NCI-H1048 (cell line): ENCODE measurements at regions not wholly inside any gene's neighbourhood (a gene's known extent, or its start where the extent isn't known, plus 50 kb on each side); places are given as distances from the start of the nearest gene placed in this dataset.
"Not testable (repeated sequence)": the region's sequence is repeated elsewhere in the genome, so short reads cannot be mapped to it uniquely, and the experiment has no call there.

Experiments used
- DNase-seq: peaks from one replicate; lab custom pipeline; 2025; lab: John Stamatoyannopoulos, UW

- DNase-seq = no peak
Observed at GRCh38 chr4:170794525-170794924, 704.8 kb upstream of the AADAT start.

- not testable (repeated sequence) for DNase-seq
Observed at GRCh38 chr4:170788540-170789051, 698.8 kb upstream of the AADAT start.

GRCh38 chr4:170777663-170778062 lies 687.9 kb upstream of the AADAT start:
- DNase-seq = no peak

GRCh38 chr4:170776983-170777382 lies 687.2 kb upstream of the AADAT start:
- DNase-seq = no peak

GRCh38 chr4:170775851-170776250 lies 686.1 kb upstream of the AADAT start:
- DNase-seq = no peak

- DNase-seq = no peak
Observed at GRCh38 chr4:170773709-170774273, 684.0 kb upstream of the AADAT start.

- no peak for DNase-seq
Observed at GRCh38 chr4:170772429-170772828, 682.7 kb upstream of the AADAT start.

- DNase-seq = no peak
Observed at GRCh38 chr4:170770664-170771063, 680.9 kb upstream of the AADAT start.

- no peak for DNase-seq
Observed at GRCh38 chr4:170769862-170770261, 680.1 kb upstream of the AADAT start.

- DNase-seq = no peak
Observed at GRCh38 chr4:170758988-170759387, 669.2 kb upstream of the AADAT start.

- DNase-seq = no peak
Observed at GRCh38 chr4:170750519-170750918, 660.8 kb upstream of the AADAT start.

- DNase-seq = no peak
Observed at GRCh38 chr4:170748975-170749374, 659.2 kb upstream of the AADAT start.

- no peak for DNase-seq
Observed at GRCh38 chr4:170743633-170744032, 653.9 kb upstream of the AADAT start.

GRCh38 chr4:170741856-170742255 lies 652.1 kb upstream of the AADAT start:
- no peak for DNase-seq

GRCh38 chr4:170736710-170737109 lies 647.0 kb upstream of the AADAT start:
- DNase-seq = no peak

- no peak for DNase-seq
Observed at GRCh38 chr4:170729897-170730296, 640.1 kb upstream of the AADAT start.

- no peak for DNase-seq
Observed at GRCh38 chr4:170729236-170729635, 639.5 kb upstream of the AADAT start.

- no peak for DNase-seq
Observed at GRCh38 chr4:170724191-170724590, 634.4 kb upstream of the AADAT start.

- DNase-seq = no peak
Observed at GRCh38 chr4:170723171-170723570, 633.4 kb upstream of the AADAT start.

- no peak for DNase-seq
Observed at GRCh38 chr4:170721812-170722373, 632.1 kb upstream of the AADAT start.

GRCh38 chr4:170716868-170717267 lies 627.1 kb upstream of the AADAT start:
- DNase-seq = no peak

- no peak for DNase-seq
Observed at GRCh38 chr4:170705907-170706306, 616.2 kb upstream of the AADAT start.

- no peak for DNase-seq
Observed at GRCh38 chr4:170700064-170700463, 610.3 kb upstream of the AADAT start.

GRCh38 chr4:170698334-170698733 lies 608.6 kb upstream of the AADAT start:
- DNase-seq = no peak
